Tongue (tissue), 1 donor: ENCODE measurements at regions not wholly inside any gene's neighbourhood (a gene's known extent, or its start where the extent isn't known, plus 50 kb on each side); places are given as distances from the start of the nearest gene placed in this dataset.
"Not testable (repeated sequence)": the region's sequence is repeated elsewhere in the genome, so short reads cannot be mapped to it uniquely, and the experiment has no call there.

Experiments used
- DNase-seq: peaks from one replicate; pipeline ENCODE4 v3.0.0-alpha.2; 2015

DNA sequence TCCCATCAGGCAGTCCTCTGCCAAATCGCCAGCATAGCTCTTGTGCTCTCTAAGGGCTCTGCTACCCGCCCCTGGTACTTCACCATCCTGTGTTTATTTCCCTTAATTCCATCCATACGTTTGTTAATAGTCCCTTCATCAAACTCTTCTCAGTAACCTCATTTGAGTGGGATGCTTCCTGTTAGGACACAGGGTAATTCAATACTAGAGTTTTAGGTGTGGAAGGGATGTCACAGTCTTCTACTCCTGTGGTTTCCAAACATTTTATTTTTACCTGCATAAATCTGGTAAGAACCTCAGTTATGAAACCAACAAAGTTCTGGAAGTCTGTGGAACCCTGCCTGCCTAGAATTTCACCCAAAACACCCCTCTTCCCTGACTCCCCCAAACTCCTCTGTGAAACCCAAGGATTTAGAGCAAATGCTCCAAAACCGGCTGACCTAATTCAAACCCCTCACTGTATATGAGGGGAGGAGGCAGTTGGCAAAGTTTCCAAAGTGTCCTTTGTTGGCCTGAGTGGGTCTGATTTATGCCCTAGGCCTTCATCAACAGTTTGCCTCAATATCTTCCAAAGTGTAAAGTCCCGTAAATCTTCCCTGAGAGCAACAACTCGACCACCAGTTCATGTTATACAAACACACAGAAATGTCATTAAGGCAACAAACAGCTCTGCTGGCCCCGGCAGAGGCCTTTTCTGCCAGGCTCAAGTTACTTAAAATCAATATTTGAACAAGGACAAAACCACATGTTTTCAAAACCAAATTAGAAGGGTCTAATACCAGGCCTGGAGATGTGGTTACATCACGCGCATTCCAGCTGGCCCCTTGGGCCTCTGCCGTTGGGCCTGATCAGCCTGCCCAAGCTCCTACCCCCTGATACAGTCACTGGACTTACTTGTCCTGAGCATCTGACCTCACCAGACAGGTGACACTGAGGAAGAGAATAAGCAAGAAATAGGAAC is 82.4 kb upstream of the FGGY start:
- DNase-seq = peak; percentile 36

DNA sequence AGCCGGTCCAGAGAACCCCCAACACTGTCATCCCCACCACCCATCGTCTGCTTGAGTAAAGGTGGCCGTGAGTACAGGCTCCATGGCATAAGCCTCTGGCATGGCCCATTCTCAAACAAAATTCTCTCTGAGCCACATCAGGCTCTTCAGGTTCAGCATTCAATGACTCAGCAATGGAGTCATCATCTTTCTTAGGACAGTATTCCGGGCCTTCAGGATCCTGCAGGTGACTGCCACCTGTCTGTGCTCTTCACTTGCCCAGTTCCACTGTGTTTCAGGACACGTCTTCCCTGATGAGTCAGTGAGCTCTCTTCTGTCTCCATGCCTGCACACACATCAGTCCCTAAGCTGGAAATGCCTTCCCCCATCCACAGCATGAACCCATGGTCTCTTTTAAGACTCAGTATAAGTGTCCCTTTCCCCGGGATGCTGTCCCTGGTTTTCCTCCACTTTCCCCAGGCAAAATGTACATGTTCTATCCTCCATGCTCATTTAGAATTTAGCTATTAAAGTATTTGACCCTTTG is 81.1 kb upstream of the FGGY start:
- no peak for DNase-seq

DNA sequence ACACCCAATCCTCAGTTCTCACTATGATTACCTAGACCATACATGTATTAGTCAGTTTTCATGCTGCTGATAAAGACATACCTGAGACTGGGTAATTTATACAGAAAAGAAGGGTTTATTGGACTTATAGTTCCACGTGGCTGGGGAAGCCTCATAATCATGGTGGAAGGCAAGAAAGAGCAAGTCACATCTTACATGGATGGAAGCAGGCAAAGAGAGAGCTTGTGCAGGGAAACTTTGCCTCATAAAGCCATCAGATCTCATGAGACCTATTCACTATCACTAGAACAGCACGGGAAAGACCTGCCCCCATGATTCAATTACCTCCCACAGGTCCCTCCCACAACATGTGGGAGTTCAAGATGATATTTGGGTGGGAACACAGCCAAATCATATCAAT is 79.5 kb upstream of the FGGY start:
- DNase-seq = not testable (repeated sequence)

DNA sequence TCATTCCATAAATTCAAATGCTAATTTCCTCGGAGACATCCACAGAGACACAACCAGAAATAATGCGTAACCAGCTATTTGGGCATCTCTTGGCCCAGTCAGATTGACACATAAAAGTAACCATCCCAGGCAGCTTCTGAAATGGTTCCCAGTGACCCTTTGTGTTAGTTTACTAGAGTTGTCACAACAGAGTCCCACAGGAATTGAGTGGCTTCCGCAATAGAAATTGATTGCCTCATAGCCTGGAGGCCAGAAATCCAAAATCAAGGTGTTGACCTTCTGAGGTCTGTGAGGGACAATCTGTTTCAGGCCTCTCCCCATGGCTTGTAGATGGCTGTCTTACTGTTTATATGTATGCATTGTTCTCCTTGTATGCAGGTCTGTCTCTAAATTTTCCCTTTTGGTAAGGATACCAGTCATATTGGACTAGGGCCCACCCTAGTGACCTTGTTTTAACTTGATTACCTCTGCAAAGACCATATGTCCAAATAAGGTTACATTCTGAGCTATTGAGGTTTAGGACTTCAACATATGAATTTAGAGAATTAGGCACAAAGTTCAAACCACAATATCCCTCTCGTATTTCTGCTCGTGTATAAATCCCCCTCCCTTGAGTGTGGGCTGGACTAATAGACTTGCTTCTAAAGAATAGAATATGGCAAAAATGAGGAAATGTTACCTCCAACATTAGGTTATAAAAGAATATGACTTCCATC is 78.2 kb upstream of the FGGY start:
- no peak for DNase-seq

DNA sequence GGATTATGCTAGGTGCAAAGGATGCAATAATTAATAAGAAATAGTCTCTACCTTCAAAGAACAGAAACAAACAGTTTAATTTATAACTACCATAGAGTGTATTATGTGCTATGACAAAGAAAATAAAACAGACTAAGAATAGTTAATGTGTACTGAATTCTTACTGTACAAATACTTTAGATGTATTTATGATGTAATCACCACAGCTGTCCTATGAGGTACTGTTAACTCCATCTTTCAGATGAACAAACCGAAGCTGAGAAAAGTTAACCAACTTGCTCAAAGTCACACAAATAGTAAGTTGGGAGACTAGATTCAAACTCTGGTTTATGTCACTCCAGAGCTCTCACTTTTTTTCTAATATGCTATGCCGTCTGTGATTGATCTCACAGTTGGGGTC is 77.0 kb upstream of the FGGY start:
- no peak for DNase-seq

DNA sequence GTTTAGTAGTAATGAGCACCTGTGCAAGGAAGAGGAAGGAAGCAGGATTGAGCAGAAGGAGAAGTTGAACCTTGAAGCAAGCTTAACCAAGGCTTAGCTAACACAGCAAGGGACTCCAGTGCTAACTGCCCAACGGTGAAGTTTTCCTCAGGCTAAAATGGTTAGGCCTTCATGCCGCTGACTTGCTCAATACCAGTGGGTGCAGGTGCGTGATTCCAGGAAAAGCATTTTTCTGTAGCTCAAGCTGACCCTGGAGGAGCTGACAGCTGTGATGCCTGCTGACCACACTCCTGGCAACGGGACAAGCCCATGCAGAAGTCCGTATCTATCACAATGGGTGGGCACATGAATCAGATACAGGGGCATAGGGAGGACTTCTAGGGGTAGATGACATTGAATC is 76.5 kb upstream of the FGGY start:
- DNase-seq = no peak

DNA sequence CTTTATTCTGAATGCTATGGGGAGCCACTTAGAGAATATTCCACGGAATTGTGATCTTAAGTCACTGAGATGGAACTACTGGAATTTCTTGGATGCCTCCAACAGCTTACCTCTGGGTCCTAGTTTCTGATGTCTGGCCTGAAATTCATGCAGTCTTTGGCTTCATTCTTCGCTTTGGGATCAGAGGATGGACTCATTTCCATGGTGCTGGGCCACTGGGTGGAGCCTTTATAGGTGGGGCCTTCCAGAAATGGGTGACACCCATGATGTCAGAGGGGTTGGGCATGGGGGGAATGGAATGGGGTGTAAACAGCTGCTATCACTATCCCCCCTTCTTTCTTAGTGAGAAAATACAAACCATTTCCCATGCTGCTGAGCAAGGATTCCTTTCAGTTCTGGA is 73.7 kb upstream of the FGGY start:
- DNase-seq = no peak

DNA sequence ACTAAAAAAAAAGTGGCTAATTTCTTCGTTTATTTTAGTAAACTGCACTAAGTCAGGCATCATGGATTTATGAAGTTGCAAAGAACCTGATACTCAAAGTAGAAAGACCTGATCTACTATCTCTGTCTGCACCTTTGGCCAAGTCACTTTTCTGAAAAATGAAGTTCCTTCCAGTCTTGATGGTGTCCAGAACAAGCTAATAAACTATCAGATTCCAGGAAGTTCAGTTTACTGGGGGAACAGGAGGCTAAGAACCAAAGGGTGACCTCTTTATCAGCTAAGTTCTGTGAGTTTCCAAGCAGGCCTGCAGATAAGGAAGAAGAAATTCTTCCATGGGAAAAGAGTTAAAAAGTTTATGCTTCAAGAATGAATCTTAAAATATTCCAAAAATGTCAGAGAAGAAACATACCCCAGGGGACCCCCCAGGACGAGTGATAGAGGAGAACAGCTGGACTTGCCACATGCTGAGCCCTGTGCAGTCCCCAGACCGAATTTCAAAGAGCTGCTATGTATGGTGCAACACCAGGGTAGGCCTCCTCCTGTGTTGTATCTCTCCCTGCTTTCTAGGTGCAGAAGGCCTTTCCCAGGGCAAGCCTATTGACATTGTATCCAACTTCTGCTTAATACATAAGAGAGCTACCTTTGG is 72.8 kb upstream of the FGGY start:
- no peak for DNase-seq

DNA sequence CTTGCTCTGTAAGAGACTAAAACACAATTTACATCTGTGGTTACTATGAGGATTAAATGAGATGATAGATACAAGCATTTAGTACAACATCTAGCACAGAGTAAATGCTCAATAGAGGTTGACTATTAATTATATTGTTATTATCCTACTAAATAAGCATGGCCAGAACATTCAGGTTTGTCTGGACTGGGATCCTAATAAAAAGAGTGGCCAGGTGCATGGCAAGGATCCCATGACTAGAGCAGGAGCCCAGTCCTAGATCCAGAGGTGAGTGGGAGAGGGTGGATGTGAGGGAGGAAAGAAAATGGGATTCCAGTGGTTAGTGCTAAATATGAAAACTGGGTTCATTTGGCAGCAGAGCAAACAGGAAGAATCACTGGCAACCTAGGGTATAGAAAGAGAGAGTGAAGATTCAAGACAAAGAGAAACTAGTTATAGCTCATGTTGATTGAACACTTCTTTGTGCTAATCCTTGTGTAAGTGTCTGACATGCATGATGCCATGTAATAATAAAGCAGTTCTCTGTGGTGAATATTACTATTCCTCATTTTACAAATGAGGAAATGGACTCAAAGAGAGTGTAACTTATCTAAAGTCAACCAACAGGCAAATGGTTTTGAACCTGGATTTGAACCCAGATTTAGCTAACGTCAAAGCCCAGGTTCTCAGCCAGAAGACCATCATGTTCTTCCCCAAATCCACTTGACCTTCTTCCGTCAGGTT is 71.1 kb upstream of the FGGY start:
- no peak for DNase-seq

DNA sequence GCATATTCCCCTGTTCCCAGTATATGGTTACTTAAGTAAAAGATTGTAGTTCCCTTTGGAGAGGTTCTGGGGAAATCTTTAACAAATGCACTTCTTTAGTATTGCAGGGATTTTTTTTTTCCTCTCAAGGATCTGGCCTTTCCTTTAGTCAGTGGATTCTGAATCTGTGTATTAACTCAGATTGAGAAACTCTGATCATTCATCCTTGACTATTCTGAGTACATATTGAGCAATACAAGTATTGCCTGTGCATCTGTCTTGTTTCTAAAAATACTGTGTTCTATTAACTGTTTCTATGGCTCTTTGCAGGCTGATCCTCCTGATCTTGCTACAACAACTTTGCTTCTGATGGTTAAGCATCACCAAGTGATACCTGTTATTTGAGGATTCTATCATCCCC is 67.8 kb upstream of the FGGY start:
- no peak for DNase-seq

DNA sequence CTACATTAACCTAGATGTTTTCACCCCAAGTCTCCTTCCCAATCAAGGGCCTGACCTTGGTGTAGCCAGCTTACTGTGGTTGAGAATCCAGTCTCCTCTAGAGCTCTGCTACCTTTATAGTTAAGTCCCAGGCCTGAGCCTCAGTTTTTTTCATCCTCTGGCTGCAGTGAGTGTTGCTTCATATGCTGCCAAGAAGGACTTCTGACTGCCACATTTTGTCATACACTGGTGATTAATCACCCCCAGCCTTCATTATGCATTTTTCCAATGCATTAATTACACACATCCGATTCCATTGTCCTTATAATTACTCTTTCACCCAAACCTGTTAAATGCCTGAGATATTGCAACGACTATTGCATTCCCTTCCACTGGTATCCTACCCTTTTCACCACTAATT is 66.3 kb upstream of the FGGY start:
- DNase-seq = no peak

DNA sequence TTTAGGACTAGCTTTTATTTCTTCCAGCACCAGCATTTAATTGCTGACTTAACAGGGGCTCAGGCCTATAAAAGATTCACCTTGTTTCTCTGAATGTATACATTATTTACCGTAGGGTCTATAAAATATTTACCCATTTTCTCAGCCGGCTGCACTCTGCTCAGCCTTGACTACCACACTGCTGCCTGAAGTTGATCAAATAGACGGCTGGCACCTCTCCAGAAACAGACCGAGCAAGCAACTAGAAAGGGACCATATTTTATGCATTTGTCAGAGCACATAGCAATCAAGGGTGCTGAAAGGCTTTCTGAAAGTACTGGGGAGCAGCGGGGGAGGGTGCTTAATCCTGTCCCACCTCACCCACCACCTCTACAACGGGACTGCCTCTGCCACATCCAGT is 64.7 kb upstream of the FGGY start:
- peak; percentile 49 for DNase-seq

DNA sequence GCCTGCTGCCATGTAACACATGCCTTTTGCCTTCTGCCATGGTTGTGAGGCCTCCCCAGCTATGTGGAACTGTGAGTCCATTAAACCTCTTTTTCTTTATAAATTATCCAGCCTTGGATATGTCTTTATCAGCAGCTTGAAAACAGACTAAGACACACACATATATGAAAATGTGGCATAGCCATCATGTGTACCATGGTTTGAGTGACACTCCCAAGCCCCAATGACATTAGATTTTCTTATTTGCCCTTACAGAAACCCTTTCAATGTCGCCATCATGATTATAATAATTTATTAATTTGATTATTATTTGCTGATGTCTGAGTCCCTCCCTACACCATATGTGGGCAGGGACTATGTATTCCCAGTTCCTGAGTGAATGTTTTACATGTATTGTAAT is 63.5 kb upstream of the FGGY start:
- no peak for DNase-seq

DNA sequence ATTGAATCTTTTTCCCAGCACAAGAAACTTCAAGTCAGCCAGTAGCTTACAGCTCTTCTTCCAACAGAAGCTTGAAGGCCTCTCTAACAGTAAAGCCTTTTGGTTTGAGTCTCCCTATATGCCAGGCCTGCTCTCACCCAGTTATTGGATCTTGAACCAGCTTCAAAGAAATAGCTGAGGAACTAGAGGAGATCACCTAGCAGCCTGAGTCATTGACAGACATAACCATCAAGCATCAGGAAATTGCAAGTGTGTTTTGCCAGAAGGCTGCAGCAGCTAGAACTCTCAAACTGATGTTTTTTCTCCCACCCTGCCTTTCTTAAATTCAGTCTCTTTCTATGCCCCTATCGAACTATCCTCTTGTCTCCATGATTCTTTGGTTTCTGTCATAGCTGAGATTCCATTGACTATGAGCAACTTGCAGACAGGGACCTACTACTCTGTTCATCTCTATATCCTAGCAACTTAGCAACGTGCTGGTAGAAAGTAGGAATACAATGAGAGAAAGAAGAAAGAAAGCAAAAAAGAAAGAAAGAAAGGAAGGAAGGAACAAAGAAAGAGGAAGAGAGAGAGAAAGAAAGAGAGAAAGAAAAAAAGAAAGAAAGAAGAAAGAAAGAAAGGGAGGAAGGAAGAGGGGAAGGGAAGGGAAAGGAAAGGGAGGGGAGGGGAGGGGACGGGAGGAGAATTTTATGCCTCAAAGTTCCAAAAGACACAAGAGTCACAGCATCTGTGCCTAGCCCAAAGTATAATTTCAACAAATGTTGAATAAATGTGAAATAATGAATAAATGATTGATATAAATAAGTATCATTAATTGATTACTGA is 60.0 kb upstream of the FGGY start:
- no peak for DNase-seq

DNA sequence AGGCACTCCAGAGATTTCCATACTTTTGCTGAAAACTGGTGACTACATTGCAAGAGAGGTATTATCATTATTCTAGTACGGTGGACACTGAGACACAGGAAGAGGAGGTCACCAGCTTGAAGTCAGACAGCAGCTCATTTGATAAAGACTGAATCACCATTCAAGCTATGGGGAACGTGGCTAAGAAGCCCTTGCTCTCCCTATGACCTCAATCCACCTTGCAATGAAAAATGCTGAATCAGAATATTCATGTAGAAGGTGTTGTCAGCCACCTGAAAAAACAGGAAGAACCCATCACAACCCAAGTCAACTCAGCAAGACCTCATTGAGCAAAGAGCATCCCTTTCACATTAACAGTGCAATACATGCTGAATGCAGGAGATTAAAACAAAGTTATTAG is 59.0 kb upstream of the FGGY start:
- DNase-seq = no peak

DNA sequence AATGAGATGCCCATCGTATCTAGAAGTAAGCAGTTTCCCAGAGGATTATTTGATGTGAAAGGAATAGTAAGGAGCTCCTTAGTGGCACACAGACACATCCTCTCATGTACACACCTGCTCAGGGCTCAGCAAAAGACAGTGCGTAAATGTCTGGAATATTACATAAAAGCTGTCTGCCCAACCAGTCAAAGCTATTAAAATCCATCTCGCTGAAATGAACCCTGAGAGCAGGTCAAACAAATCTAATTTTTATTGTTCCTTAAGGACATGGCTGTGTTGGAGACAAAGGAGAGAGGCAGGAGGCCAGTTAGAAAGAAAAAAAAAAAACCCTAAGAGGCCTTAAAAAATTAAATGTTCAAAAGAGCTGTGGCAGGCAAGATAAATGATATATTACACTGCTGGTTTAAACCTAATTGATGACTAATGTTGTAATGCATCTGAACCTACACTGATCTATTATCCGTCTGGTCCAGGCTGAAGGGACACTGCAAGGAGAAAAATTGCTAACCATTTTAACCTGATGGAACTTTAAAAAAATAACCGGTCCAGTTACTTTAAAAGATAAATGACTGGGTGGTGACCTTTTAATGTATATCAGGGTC is 58.5 kb upstream of the FGGY start:
- DNase-seq = no peak

DNA sequence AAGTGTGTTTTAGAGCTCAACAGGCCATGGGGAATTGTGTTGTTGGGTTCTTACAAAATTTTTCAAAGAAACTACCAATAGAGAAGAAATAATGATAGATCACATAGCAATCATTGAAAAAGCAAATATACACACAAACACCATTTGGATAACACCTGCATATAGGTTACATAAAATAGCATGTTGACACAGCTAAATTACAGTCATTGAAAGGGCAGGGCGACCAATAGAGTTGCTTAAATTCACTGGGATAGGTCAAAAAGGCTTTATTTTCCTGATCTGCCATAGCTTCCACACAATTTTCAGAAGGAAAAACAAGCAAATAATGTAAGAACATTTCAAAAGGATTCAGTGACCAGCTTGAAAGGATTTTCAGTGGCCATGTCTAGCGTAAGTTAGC is 57.9 kb upstream of the FGGY start:
- DNase-seq = no peak

DNA sequence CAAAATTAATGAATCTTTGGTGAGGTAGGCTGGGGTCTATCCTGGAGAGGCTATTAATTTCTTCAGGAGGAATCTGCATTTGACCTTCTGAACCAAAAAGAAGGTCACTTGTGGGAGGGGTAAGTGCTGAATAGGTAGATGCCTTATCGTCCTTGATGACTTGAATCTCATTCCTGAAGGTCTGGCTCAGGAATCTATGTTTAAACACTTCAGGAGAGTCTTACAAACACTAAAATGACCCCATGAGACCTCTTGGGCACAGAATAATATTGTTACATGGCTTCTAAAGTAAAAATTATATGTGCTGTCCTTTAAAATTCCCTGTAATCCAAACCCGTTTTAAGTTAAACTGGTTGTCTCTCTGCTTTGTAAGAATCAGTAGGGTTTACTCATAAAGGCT is 55.0 kb upstream of the FGGY start:
- DNase-seq = no peak

DNA sequence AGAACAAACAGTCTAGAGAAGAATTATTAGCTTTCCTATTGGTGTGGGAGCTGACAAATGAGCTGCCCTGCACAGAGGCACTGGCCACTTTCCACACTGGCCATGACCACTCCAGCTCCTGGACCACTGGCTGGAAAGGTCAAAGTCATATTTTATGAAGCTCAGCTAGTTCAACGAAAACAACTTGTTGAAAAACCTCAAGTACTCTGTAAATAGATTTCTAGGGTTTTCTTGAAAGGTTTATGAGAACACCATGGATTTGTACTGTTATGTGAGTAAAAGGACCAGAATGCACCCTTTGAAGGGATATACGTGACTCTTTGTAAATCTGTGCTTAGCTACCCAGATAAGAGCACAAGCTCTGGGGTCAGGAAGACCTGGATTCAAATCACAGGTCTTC is 54.5 kb upstream of the FGGY start:
- no peak for DNase-seq

DNA sequence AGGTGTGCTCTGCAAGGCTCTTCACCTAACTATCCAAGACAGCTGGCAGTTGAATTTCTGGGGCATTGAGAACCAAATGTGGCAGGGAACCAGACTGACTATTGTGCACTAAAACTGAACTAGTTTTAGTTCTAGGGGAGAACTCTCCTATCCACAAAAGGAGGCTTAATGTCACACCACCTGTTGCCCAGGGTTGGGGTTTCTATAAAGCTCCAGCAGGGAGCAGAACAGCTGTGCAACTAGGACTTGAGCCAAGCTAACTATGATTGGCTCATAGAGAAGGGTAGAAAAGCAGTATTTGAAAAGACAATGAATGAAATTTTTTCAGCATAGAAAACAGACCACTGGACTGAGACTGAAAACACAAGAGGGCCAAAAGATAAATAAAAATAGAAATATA is 53.3 kb upstream of the FGGY start:
- peak; percentile 87 for DNase-seq

DNA sequence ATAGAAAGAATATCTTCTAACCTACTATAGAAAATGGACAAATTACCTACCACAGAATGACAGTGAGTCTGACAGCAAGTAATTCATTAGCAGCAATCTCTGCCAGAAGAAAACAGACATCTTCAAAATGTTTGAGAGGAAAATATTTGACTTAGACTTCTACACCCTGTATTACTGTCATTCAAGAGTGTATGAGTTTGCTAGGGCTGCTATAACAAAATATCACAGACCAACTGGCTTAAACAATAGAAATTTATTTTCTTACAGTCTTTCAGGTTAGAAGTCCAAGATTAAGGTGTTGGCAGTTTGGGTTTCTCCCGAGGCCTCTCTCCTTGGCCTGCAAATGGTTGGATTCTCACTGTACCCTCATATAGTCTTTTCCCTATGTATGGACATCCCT is 52.9 kb upstream of the FGGY start:
- no peak for DNase-seq
